ENCODE measurements at regions not wholly inside any gene's neighbourhood (a gene's known extent, or its start where the extent isn't known, plus 50 kb on each side); places are given as distances from the start of the nearest gene placed in this dataset.
"Not testable (repeated sequence)": the region's sequence is repeated elsewhere in the genome, so short reads cannot be mapped to it uniquely, and the experiment has no call there.

- DNase-seq: no peak
Measured at GRCh38 chr21:33971492-33972013, 55.9 kb upstream of the ATP5PO start.

DNA sequence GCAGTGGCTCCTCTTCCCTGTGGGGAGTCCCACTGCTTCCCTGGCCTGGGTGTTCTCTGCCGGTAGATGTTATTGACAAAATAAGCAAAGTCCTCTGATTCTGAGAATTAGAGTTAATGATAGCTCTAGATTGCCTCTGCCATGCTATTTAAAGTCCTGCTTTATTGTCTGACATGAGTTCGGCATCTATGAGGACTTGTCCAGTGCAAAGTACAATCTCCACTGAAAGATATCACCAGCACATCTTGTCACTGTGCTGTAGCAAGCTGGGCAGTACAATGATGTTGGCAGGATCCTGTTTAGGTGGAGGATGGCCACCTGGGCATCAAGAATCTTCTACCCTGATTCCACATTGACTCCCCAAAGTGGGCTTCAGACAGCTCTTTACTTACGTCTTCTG is 54.0 kb upstream of the ATP5PO start:
- no peak for DNase-seq

DNA sequence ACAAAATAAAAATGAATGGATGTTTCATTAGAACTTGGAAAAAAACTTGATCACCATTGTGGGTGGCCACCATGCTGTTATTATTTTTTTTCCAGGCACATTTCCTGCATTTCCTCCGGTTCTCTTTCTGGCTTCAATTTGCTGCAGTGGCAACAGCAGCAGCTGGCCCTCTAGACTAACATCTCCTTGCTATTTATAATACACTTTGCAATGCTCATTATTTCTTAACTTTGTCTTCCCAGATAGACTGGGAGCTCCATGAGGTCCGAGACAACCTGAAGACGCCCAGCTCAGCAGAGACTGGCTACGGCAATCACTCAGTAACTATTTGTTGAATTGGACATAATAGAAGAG is 53.4 kb upstream of the ATP5PO start:
- DNase-seq: no peak

GRCh38 chr21:33968080-33968994 is 52.7 kb upstream of the ATP5PO start:
- DNase-seq: peak; percentile 45

DNA sequence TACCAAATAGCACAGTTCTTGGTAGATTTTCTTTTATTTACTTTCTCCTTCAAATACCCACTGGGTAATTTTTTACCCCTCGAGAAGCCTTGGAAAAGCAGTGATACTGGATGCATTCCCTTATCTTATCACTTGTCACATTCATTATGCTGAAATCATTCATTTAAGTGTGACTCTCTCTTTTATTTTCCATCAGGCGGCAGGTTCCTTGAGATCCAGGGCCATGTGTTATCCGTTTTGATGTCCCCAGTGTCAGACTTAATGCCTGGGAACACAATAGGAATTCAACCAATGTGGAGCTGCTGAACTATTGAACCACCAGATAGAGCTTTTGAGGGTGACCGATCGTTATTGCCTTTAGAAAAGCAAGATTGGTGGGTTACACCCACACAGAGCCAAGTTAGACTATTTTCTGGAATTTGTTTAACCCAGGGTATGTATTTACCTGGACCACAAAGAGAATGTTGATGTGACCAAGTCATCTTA is 51.5 kb upstream of the ATP5PO start:
- no peak for DNase-seq

- no peak for DNase-seq
Measured at GRCh38 chr21:33966324-33966949, 50.8 kb upstream of the ATP5PO start.

- not testable (repeated sequence) for DNase-seq
Measured at GRCh38 chr21:33965662-33966061, 50.1 kb upstream of the ATP5PO start.
